GM18951 (cell line): ENCODE measurements at regions not wholly inside any gene's neighbourhood (a gene's known extent, or its start where the extent isn't known, plus 50 kb on each side); places are given as distances from the start of the nearest gene placed in this dataset.

Experiments
- POLR2A ChIP-seq: IDR thresholded peaks from 4 replicates; pipeline ENCODE4 v1.6.1; 2011; ENCODE audit warnings: mild to moderate bottlenecking; ENCODE audit not compliant: insufficient read length, insufficient read depth; ENCODE audit errors: extremely low read depth
- in situ Hi-C: fragments of 300-500 bp; cut with MboI; formaldehyde crosslinking; loops from one replicate; pipeline ENCODE4 v1.12.0; 2022; ENCODE audit warnings: low sequenced_read_pairs, mixed read lengths, inconsistent platforms; ENCODE audit not compliant: unreplicated experiment

- TF ChIP-seq POLR2A = no peak
- in situ Hi-C loops = no loop called here
These were observed 662.8 kb downstream of the PTPRC start for GRCh38 chr1:199301472-199302217.

- in situ Hi-C loops = no loop called here
- TF ChIP-seq POLR2A = no peak
These were observed 663.7 kb downstream of the PTPRC start for GRCh38 chr1:199302554-199302953.

- in situ Hi-C loops = no loop called here
- no peak for TF ChIP-seq POLR2A
These were observed 664.2 kb downstream of the PTPRC start for GRCh38 chr1:199303035-199303434.

GRCh38 chr1:199305053-199305452 is 666.2 kb downstream of the PTPRC start:
- in situ Hi-C loops = no loop called here
- TF ChIP-seq POLR2A = no peak

- TF ChIP-seq POLR2A = no peak
- in situ Hi-C loops = no loop called here
These were observed 668.8 kb downstream of the PTPRC start for GRCh38 chr1:199307496-199308264.

GRCh38 chr1:199308349-199308846 is 669.6 kb downstream of the PTPRC start:
- in situ Hi-C loops = no loop called here
- TF ChIP-seq POLR2A = no peak

- in situ Hi-C loops = no loop called here
These were observed 671.9 kb downstream of the PTPRC start for GRCh38 chr1:199310708-199311107.

GRCh38 chr1:199311478-199312262 is 672.8 kb downstream of the PTPRC start:
- TF ChIP-seq POLR2A = no peak
- in situ Hi-C loops = no loop called here

More at GRCh38 chr1:199310708-199311107, 671.9 kb downstream of the PTPRC start:
- no peak for TF ChIP-seq POLR2A

GRCh38 chr1:199312626-199313025 is 673.8 kb downstream of the PTPRC start:
- no peak for TF ChIP-seq POLR2A
- in situ Hi-C loops = no loop called here

- TF ChIP-seq POLR2A = no peak
- in situ Hi-C loops = no loop called here
These were observed 674.6 kb downstream of the PTPRC start for GRCh38 chr1:199313444-199313843.

- in situ Hi-C loops = no loop called here
- TF ChIP-seq POLR2A = no peak
These were observed 680.5 kb downstream of the PTPRC start for GRCh38 chr1:199319341-199319740.

GRCh38 chr1:199322278-199322677 is 683.4 kb downstream of the PTPRC start:
- in situ Hi-C loops = no loop called here
- no peak for TF ChIP-seq POLR2A

GRCh38 chr1:199333180-199333579 is 694.3 kb upstream of the NR5A2 start:
- in situ Hi-C loops = no loop called here

More at GRCh38 chr1:199333180-199333579, 694.3 kb upstream of the NR5A2 start:
- TF ChIP-seq POLR2A = no peak
